ENCODE measurements at regions not wholly inside any gene's neighbourhood (a gene's known extent, or its start where the extent isn't known, plus 50 kb on each side); places are given as distances from the start of the nearest gene placed in this dataset.
A peak's percentile ranks its signal among the peaks of the same experiment; 100 is the strongest.

GRCh38 chr11:119519796-119520195, 96.8 kb upstream of the THY1 start:
- no peak for DNase-seq

- peak in 1 of 2 experiments; percentile 3 for DNase-seq
Observed at GRCh38 chr11:119518746-119519730, 96.1 kb upstream of the THY1 start.

GRCh38 chr11:119515771-119516400, 92.9 kb upstream of the THY1 start:
- DNase-seq: no peak

GRCh38 chr11:119513806-119514170, 90.8 kb upstream of the THY1 start:
- no peak for DNase-seq

GRCh38 chr11:119513131-119513805, 90.3 kb upstream of the THY1 start:
- peak; percentile 73 to 90 for DNase-seq

- DNase-seq: peak in 1 of 2 experiments; percentile 7
Observed at GRCh38 chr11:119512369-119512768, 89.4 kb upstream of the THY1 start.

- no peak for DNase-seq
Observed at GRCh38 chr11:119511614-119512306, 88.8 kb upstream of the THY1 start.

- DNase-seq: peak in 1 of 2 experiments; percentile 61
Observed at GRCh38 chr11:119509969-119510401, 87.0 kb upstream of the THY1 start.

- DNase-seq: no peak
Observed at GRCh38 chr11:119509282-119509841, 86.4 kb upstream of the THY1 start.

- DNase-seq: no peak
Observed at GRCh38 chr11:119506436-119506835, 83.5 kb upstream of the THY1 start.

- DNase-seq: no peak
Observed at GRCh38 chr11:119505861-119506260, 82.9 kb upstream of the THY1 start.

- no peak for DNase-seq
Observed at GRCh38 chr11:119505071-119505470, 82.1 kb upstream of the THY1 start.

- DNase-seq: no peak
Observed at GRCh38 chr11:119504371-119504770, 81.4 kb upstream of the THY1 start.

- no peak for DNase-seq
Observed at GRCh38 chr11:119501777-119502405, 78.9 kb upstream of the THY1 start.

GRCh38 chr11:119497717-119498116, 74.7 kb upstream of the THY1 start:
- no peak for DNase-seq

- DNase-seq: no peak
Observed at GRCh38 chr11:119496997-119497396, 74.0 kb upstream of the THY1 start.

GRCh38 chr11:119496469-119496868, 73.5 kb upstream of the THY1 start:
- DNase-seq: no peak

- no peak for DNase-seq
Observed at GRCh38 chr11:119493712-119494111, 70.7 kb upstream of the THY1 start.

- peak in 1 of 2 experiments; percentile 15 for DNase-seq
Observed at GRCh38 chr11:119491753-119492510, 69.0 kb upstream of the THY1 start.

- no peak for DNase-seq
Observed at GRCh38 chr11:119490253-119491006, 67.5 kb upstream of the THY1 start.

Measured in NCI-H524 (cell line).